ENCODE measurements at regions not wholly inside any gene's neighbourhood (a gene's known extent, or its start where the extent isn't known, plus 50 kb on each side); places are given as distances from the start of the nearest gene placed in this dataset.

- no peak overlapping the region for H3K4me3 ChIP-seq
- TF ChIP-seq CTCF (IDR thresholded peaks at IDR 0.05; ENCODE audit: control extremely low read depth, extremely low read depth): no peak
- H3K27ac ChIP-seq (ENCODE audit: low read depth in 1 of 2, low read length in 1 of 2): no peak overlapping the region
- no peaks in the 10 kb centered on the region for H3K36me3 ChIP-seq (ENCODE audit: control insufficient read depth in 4 of 4, insufficient read depth in 4 of 4, low read length in 4 of 4)
- DNase-seq (no peak), ATAC-seq (ENCODE audit: insufficient read depth, low FRiP score) (no peak)
- WGBS, 2 donors: 49 to 67% methylated on average over 7 of the region's 7 CpGs
- peaks cover 0 to 1% (median 0%) of the 10 kb centered on the region in 5 donors for H3K4me1 ChIP-seq (ENCODE audit: control insufficient read depth in 5 of 5, insufficient read depth in 5 of 5, low read length in 5 of 5)
- H3K9me3 ChIP-seq (ENCODE audit: control insufficient read depth in 4 of 4, insufficient read depth in 3 of 4, low read length in 3 of 4): no peaks in the 10 kb centered on the region
- H3K27me3 ChIP-seq (ENCODE audit: control insufficient read depth in 3 of 3, insufficient read depth in 3 of 3, low read length in 2 of 3): no peaks in the 10 kb centered on the region
- H3K9ac ChIP-seq (ENCODE audit: insufficient read depth in 1 of 2, low read length in 2 of 2): no peak overlapping the region
These were observed 309.2 kb upstream of the EMCN start for GRCh38 chr4:100826808-100827548.

GRCh38 chr4:100826067-100826466, 308.2 kb upstream of the EMCN start:
- no peaks in the 10 kb centered on the region for H3K36me3 ChIP-seq (ENCODE audit: control insufficient read depth in 4 of 4, insufficient read depth in 4 of 4, low read length in 4 of 4)
- peaks cover 0 to 1% (median 0%) of the 10 kb centered on the region in 5 donors for H3K4me1 ChIP-seq (ENCODE audit: control insufficient read depth in 5 of 5, insufficient read depth in 5 of 5, low read length in 5 of 5)
- DNase-seq (no peak), ATAC-seq (ENCODE audit: insufficient read depth, low FRiP score) (no peak)
- TF ChIP-seq CTCF (IDR thresholded peaks at IDR 0.05; ENCODE audit: control extremely low read depth, extremely low read depth): no peak
- H3K27me3 ChIP-seq (ENCODE audit: control insufficient read depth in 3 of 3, insufficient read depth in 3 of 3, low read length in 2 of 3): no peaks in the 10 kb centered on the region
- H3K9ac ChIP-seq (ENCODE audit: insufficient read depth in 1 of 2, low read length in 2 of 2): no peak overlapping the region
- H3K9me3 ChIP-seq (ENCODE audit: control insufficient read depth in 4 of 4, insufficient read depth in 3 of 4, low read length in 3 of 4): no peaks in the 10 kb centered on the region
- no peak overlapping the region for H3K4me3 ChIP-seq
- H3K27ac ChIP-seq (ENCODE audit: low read depth in 1 of 2, low read length in 1 of 2): no peak overlapping the region

- no peak for TF ChIP-seq CTCF (IDR thresholded peaks at IDR 0.05; ENCODE audit: control extremely low read depth, extremely low read depth)
- no peak for ATAC-seq (ENCODE audit: insufficient read depth, low FRiP score)
- Histone ChIP-seq H3K9me3 (ENCODE audit: control insufficient read depth in 4 of 4, insufficient read depth in 3 of 4, low read length in 3 of 4) (no peaks in the 10 kb centered on the region), H3K4me1 (ENCODE audit: control insufficient read depth in 5 of 5, insufficient read depth in 5 of 5, low read length in 5 of 5) (peaks cover 0 to 1% (median 0%) of the 10 kb centered on the region in 5 donors), H3K36me3 (ENCODE audit: control insufficient read depth in 4 of 4, insufficient read depth in 4 of 4, low read length in 4 of 4) (no peaks in the 10 kb centered on the region), H3K9ac (ENCODE audit: insufficient read depth in 1 of 2, low read length in 2 of 2) (no peak overlapping the region), H3K4me3 (no peak overlapping the region), H3K27me3 (ENCODE audit: control insufficient read depth in 3 of 3, insufficient read depth in 3 of 3, low read length in 2 of 3) (no peaks in the 10 kb centered on the region), H3K27ac (ENCODE audit: low read depth in 1 of 2, low read length in 1 of 2) (no peak overlapping the region)
- DNase-seq: no peak
These were observed 306.1 kb upstream of the EMCN start for GRCh38 chr4:100823993-100824323.

All from lung (tissue), 11 donors.